ENCODE measurements at regions not wholly inside any gene's neighbourhood (a gene's known extent, or its start where the extent isn't known, plus 50 kb on each side); places are given as distances from the start of the nearest gene placed in this dataset.

GRCh38 chr15:38038659-38039442 is 104.4 kb downstream of the TMCO5A start:
- H3K18ac ChIP-seq (ENCODE audit: low read depth, low read length), result peak overlapping the region; percentile 53; the same call in 1 of the 2 replicates
- peak overlapping the region; percentile 77; the same call in 1 of the 2 replicates for H3K4me2 ChIP-seq (ENCODE audit: low read depth, low read length)
- H4K8ac ChIP-seq (ENCODE audit: low read depth in 2 of 2, low read length in 2 of 2), result 0 out of 4 replicates have a peak overlapping the region, but pooled peaks of 1 of the 2 experiments have one; percentile 66
- no peak overlapping the region for H3K23ac ChIP-seq (ENCODE audit: low read depth, low read length)
- no peaks in the 10 kb centered on the region for H3K9me3 ChIP-seq (ENCODE audit: control insufficient read depth, insufficient read depth, low read length)
- ChIA-PET CTCF (interaction anchor here (0.8 kb wide), 1 partner anchor 15 kb away, joined by 3 read pairs; no protein-coding TSS in a partner anchor), POLR2A (ENCODE audit: unreplicated experiment) (no interaction called here)
- H2AFZ ChIP-seq (replicated peaks; ENCODE audit: low read length, poor library complexity), result no peak overlapping the region
- peak overlapping the region; percentile 97 for H2BK5ac ChIP-seq (ENCODE audit: low read depth, low read length, poor library complexity, severe bottlenecking)
- dilution Hi-C loops (cut with HindIII; ENCODE audit: low sequenced_read_pairs, unreplicated experiment), result no loop called here
- ATAC-seq (ENCODE audit: low read depth), result peak; percentile 86
- no peak overlapping the region for H3K4me3 ChIP-seq (ENCODE audit: insufficient read depth, low read depth, low read length)
- no peak overlapping the region for H3K56ac ChIP-seq (ENCODE audit: extremely low read depth, insufficient read depth, low read length)
- no peaks in the 10 kb centered on the region for H3K27me3 ChIP-seq (ENCODE audit: control insufficient read depth, insufficient read depth, low read length)
- peaks cover 9% of the 10 kb centered on the region for H3K9me1 ChIP-seq (ENCODE audit: insufficient read depth, low read length)
- peak overlapping the region; percentile 44; the same call in 1 of the 2 replicates for H2BK120ac ChIP-seq (ENCODE audit: low read depth, low read length)
- no peak overlapping the region; the same call in 2 of the 3 replicates for H2BK15ac ChIP-seq (ENCODE audit: low read depth, low read length)
- in situ Hi-C loops (cut with MboI; ENCODE audit: low sequenced_read_pairs), result no loop called here
- no peak overlapping the region for H3K9ac ChIP-seq (ENCODE audit: low read depth, low read length)
- no peak overlapping the region for H3K27ac ChIP-seq (ENCODE audit: insufficient read depth, low read length)
- DNase-seq, result peak; percentile 89
- peak overlapping the region; percentile 10; the same call in 1 of the 2 replicates for H3K14ac ChIP-seq (replicated peaks; ENCODE audit: low read depth, low read length)
- H2BK20ac ChIP-seq (ENCODE audit: low read depth, low read length), result peak overlapping the region; percentile 27; the same call in 1 of the 2 replicates
- peak overlapping the region; percentile 52; the same call in 1 of the 2 replicates for H4K5ac ChIP-seq (ENCODE audit: low read depth, low read length)
- no peak overlapping the region for H2AK9ac ChIP-seq (replicated peaks; ENCODE audit: low read depth, low read length, poor library complexity)
- no peaks in the 10 kb centered on the region for H3K36me3 ChIP-seq (ENCODE audit: control insufficient read depth, insufficient read depth, low read length)
- intact Hi-C loops (cut with micrococcal nuclease), result no loop called here
- peak overlapping the region; percentile 28; the same call in 1 of the 2 replicates for H3K4ac ChIP-seq (ENCODE audit: low read depth, low read length)
- TF ChIP-seq BHLHE40 (IDR thresholded peaks at IDR 0.05; ENCODE audit: low read depth, low read length) (peak; percentile 42; the same call in 1 of the 2 replicates), NFE2L2 (IDR thresholded peaks at IDR 0.05; ENCODE audit: low read depth, low read length) (0 out of 2 replicates have a peak, but pooled peaks have one; percentile 47), POLR2A (IDR thresholded peaks at IDR 0.05; ENCODE audit: low read depth, low read length) (no peak), USF2 (IDR thresholded peaks at IDR 0.05; ENCODE audit: low read depth, low read length) (no peak), CEBPB (IDR thresholded peaks at IDR 0.05; ENCODE audit: low read depth, low read length) (peak; percentile 90), FOS (IDR thresholded peaks at IDR 0.05; ENCODE audit: low read depth, low read length) (peak; percentile 69)
- H2AK5ac ChIP-seq (ENCODE audit: low read depth, low read length), result no peak overlapping the region
- H3K79me1 ChIP-seq (ENCODE audit: low read depth in 1 of 2, low read length in 2 of 2), result 0 out of 4 replicates have a peak, but pooled peaks cover 0 to 5% of the 10 kb centered on the region in 2 experiments
- peaks cover 13% of the 10 kb centered on the region for H3K4me1 ChIP-seq (ENCODE audit: control insufficient read depth, insufficient read depth, low read length)
- BruUV-seq (replicated peaks), result no TSS peak
- no peaks in the 10 kb centered on the region for H4K20me1 ChIP-seq (ENCODE audit: insufficient read depth, low read length)
- H4K91ac ChIP-seq (ENCODE audit: insufficient read depth, low read depth, low read length), result no peak overlapping the region
- no CpG with 5 or more reads among the region's 4 CpGs for WGBS, 2 experiments (ENCODE audit: extremely low coverage in 2 of 2, insufficient read length in 1 of 2)

Measured in IMR-90 (cell line).